ENCODE measurements at regions not wholly inside any gene's neighbourhood (a gene's known extent, or its start where the extent isn't known, plus 50 kb on each side); places are given as distances from the start of the nearest gene placed in this dataset.
A peak's percentile ranks its signal among the peaks of the same experiment; 100 is the strongest.
"Not testable (repeated sequence)": the region's sequence is repeated elsewhere in the genome, so short reads cannot be mapped to it uniquely, and the experiment has no call there.

DNA sequence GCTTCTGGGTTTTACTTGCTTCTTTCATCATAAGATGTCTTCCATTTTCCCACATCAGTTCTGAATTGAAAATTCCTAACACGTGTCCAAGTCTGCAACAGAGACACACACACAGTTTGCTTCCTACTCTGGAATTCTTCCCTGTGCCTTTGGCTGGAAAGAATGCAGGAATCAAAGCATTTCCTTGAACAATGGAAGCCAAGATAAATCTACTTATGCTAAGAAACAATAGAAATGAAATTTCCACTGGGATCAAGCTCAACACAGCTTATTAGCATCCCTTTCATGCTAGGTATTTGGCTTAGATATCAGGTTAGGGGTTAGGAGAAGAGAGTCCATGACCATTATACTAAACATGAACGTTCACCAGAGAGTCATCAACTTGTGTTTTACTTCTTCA is 101.1 kb upstream of the SCAF8 start:
- DNase-seq: no peak

- DNase-seq: no peak
These were observed 95.8 kb upstream of the SCAF8 start for GRCh38 chr6:154637392-154637791.

- no peak for DNase-seq
These were observed 94.8 kb upstream of the SCAF8 start for GRCh38 chr6:154638369-154638768.

DNA sequence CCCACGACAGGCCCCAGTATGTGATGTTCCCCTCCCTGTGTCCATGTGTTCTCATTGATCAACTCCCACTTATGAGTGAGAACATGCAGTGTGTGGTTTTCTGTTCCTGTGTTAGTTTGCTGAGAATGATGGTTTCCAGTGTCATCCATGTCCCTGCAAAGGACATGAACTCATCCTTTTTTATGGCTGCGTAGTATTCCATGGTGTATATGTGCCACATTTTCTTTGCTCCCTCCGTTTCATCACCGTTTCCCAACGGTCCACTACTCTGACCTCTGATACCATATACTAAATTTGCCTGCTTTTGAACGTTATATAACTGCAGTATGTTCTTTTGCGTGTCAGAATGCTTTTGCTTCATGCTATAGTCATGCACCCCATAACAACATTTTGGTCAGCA is 94.0 kb upstream of the SCAF8 start:
- DNase-seq: not testable (repeated sequence)

GRCh38 chr6:154648188-154648887 is 84.9 kb upstream of the SCAF8 start:
- DNase-seq: no peak

GRCh38 chr6:154648888-154649205 is 84.4 kb upstream of the SCAF8 start:
- no peak for DNase-seq

DNA sequence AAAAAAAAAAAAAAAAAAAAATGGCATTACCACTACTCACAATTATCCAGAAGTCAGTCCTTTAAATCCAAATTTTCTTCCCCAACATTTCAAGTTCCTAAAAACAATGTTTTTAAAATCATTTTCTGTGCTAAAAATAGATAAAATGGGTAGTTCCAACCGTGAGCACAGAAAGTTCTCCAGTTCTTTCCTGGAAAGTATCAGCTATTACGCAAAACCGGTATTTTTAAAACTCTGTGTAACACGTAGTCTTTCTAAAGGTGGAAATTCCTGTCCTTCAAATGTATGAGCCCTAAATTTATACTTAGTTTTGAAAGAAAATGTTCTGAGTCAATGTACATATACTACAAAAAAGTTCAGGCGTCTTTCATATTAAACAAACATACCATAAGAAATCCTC is 83.5 kb upstream of the SCAF8 start:
- peak in 1 of 2 donors; percentile 24 for DNase-seq

GRCh38 chr6:154650351-154650750 is 82.9 kb upstream of the SCAF8 start:
- DNase-seq: peak; percentile 40 to 42

- DNase-seq: no peak
These were observed 81.6 kb upstream of the SCAF8 start for GRCh38 chr6:154651656-154652055.

- no peak for DNase-seq
These were observed 79.8 kb upstream of the SCAF8 start for GRCh38 chr6:154653385-154653784.

DNA sequence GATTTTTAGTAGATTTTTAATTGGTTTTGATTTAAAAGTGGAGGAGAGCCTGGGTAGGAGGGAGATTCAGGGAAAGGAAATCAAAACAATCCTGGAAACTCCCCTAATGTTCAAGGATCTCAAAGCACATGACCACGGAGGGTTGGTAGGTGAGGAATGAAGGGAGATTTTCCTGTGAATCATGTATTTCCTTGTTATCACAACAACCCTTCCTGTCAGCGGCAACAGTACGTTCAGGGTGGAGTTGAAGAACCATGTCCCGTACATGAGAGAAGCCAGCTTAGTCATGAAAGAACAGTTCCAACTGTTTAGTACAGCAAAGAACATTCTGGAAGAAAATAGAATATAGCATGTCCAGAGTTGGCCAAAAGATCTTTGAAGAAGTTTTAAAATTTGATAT is 79.4 kb upstream of the SCAF8 start:
- DNase-seq: no peak

DNA sequence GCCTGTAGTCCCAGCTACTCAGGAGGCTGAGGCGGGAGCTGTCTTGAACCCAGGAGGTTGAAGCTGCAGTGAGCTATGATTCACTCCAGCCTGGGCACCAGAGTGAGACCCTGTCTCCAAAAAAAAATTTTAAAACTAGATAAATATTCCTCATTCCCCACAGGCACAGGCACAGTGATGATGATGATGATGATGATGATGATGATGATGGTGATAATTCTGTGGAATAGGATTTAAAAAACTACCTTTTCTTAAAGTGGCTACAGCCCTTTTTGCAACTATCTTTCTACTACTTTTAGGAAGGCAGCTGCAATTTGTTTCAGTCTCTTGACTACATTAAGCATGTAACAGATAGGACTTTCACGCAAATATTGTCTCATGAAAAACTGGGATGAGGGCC is 76.6 kb upstream of the SCAF8 start:
- no peak for DNase-seq

DNA sequence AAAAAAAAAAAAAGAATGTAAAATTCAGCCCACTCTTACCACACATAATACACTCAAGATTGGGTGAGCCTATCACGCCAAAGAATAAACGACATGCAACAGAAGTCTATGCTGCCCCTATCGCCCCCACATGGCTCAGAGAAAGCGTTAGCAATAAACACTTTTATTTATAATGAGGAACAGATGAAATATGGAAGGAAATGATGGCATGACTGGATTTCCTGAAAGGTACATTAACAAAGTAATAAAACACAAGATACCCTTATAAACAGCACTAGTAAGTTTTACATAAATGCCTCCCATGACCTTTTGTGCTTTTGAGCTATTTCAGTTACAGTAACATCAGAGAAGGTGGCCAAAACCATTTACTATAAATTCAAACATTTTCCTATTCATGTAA is 71.4 kb upstream of the SCAF8 start:
- no peak for DNase-seq

GRCh38 chr6:154664287-154664686 is 68.9 kb upstream of the SCAF8 start:
- no peak for DNase-seq

GRCh38 chr6:154668156-154668555 is 65.1 kb upstream of the SCAF8 start:
- no peak for DNase-seq

DNA sequence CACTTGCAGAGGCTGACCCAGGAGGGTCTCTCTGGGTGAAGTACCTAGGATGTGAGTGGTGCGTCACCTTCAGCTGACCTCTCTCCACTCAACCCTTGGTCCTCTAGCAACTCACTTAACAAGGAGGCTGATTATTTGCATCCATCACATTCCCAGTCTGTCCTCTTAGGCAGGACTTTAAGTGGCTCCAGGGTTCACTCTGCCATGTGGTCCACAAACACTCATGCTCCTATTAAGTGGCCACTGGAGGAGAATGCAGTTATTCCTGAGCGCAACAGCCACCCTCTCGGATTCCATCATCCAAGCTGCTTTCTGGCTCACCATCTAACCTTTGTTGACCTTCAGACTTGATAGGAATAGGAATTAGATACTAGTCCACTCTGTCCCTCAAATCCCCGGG is 61.1 kb upstream of the SCAF8 start:
- DNase-seq: no peak

GRCh38 chr6:154673919-154674318 is 59.3 kb upstream of the SCAF8 start:
- DNase-seq: no peak

DNA sequence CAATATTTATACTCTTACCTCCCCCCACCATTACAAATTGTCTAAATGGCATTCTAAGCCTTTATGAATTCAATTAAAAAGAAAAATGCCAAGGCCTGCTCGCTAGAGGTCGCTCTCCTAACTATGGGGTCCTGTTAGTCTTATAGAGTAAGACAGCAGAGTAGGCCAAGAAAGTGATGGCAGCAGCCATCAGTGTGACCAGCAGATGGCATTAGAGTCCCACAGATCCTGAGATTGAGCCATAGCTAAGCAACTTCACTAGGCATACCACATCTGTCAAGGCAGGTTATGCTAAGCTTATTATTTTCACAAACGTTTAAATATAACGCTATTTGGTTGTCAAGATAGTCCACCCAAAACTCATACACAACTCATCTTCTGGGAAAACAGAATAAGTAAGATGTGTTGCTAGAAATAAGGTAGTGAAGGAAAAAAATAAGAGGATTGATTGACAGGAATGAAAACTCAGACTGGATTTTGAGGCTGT is 57.6 kb upstream of the SCAF8 start:
- DNase-seq: peak; percentile 92 to 95

DNA sequence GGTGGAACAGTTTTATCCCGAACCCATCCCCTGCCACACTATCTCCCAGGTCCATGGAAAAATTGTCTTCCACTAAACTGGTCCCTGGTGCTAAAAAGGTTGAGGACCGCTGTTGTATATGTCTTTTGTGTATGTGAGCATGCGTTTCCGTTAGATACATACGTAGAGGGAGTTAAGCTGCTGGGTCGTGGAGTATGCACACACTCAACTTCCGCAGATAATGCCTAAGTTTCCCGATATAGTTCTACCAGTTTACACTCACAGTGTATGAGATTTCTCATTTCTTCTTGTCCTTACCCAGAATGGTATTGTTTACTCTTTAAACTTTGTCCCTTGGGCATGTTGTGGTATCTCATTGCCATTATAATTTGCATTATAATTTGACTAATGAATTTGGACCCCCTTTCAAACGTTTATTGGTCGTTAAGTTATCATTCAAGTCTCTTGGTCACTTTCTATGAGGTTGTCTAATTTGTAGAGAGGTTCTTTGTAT is 50.5 kb upstream of the SCAF8 start:
- DNase-seq: no peak
